Adrenal gland (tissue), 5 donors: ENCODE measurements at regions not wholly inside any gene's neighbourhood (a gene's known extent, or its start where the extent isn't known, plus 50 kb on each side); places are given as distances from the start of the nearest gene placed in this dataset.

Experiments used
- POLR2A ChIP-seq, 2 donors: fragments of 450-650 bp; IDR thresholded peaks; one replicate each; pipeline ENCODE4 v1.6.1; 2017; ENCODE audit warnings: antibody characterized with exemption in 2 of 2, mild to moderate bottlenecking in 2 of 2, moderate library complexity in 1 of 2
- TF ChIP-seq, protein P1 (sequence below), 6 experiments: fragments of 450-650 bp in 4 of 6; fragments of 200-600 bp in 2 of 6; sonication (generic) in 1 of 6; IDR thresholded peaks; 1 replicate in 5 of 6; 2 replicates in 1 of 6; pipeline versions ENCODE4 v1.5.1 to v1.8.0; 2016 to 2021; ENCODE audit warnings: antibody characterized with exemption in 6 of 6, mild to moderate bottlenecking in 2 of 6, moderate library complexity in 1 of 6
- donor health status: DM: no; HTN: no; CAD: no.

DNA sequence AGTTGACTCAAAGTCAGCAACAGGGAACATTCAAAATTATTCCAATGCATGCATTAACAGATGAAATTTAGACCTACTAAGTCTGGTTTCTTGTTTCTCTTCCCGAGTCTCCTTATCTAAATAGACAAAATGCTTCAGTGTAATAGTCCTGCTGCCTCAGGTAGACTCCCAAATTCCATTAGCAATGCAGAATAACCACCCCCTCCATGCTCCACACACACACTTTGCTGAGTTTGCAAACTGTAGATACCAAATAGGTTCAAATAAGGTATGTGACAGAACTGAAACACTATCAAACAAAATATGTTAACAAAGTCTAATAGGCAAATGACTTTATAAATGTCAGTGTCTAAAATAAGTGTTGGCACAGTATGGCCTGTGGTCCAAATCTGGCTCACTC is 451.1 kb upstream of the SOX5 start:
- no peak for TF ChIP-seq POLR2A (IDR thresholded peaks at IDR 0.05)
- TF ChIP-seq, protein P1, sequence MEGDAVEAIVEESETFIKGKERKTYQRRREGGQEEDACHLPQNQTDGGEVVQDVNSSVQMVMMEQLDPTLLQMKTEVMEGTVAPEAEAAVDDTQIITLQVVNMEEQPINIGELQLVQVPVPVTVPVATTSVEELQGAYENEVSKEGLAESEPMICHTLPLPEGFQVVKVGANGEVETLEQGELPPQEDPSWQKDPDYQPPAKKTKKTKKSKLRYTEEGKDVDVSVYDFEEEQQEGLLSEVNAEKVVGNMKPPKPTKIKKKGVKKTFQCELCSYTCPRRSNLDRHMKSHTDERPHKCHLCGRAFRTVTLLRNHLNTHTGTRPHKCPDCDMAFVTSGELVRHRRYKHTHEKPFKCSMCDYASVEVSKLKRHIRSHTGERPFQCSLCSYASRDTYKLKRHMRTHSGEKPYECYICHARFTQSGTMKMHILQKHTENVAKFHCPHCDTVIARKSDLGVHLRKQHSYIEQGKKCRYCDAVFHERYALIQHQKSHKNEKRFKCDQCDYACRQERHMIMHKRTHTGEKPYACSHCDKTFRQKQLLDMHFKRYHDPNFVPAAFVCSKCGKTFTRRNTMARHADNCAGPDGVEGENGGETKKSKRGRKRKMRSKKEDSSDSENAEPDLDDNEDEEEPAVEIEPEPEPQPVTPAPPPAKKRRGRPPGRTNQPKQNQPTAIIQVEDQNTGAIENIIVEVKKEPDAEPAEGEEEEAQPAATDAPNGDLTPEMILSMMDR (IDR thresholded peaks at IDR 0.05), result no peak
